Stimulated activated CD4-positive, alpha-beta T cell treated with anti-CD3 and anti-CD28 coated beads, TNF-alpha, amount 100 ng/mL, for 48 hours (primary cell): ENCODE measurements at regions not wholly inside any gene's neighbourhood (a gene's known extent, or its start where the extent isn't known, plus 50 kb on each side); places are given as distances from the start of the nearest gene placed in this dataset.

Source experiments
- DNase-seq, 3 donors: peaks; one replicate each; pipeline ENCODE4 v3.0.0-alpha.2; 2020; ENCODE audit warnings: low read depth in 3 of 3

GRCh38 chr16:86040496-86040895, 141.5 kb downstream of the IRF8 start:
- DNase-seq: no peak

GRCh38 chr16:86041215-86041614, 142.3 kb downstream of the IRF8 start:
- DNase-seq: no peak

- DNase-seq: no peak
These were observed 142.8 kb downstream of the IRF8 start for GRCh38 chr16:86041807-86042206.

- no peak for DNase-seq
These were observed 143.4 kb downstream of the IRF8 start for GRCh38 chr16:86042393-86042792.

- no peak for DNase-seq
These were observed 144.2 kb downstream of the IRF8 start for GRCh38 chr16:86042996-86043725.

- DNase-seq: peak in 2 of 3 donors; percentile 27 to 48
These were observed 145.3 kb downstream of the IRF8 start for GRCh38 chr16:86044241-86044671.

- DNase-seq: peak in 1 of 3 donors; percentile 13
These were observed 146.1 kb downstream of the IRF8 start for GRCh38 chr16:86044881-86045590.

- no peak for DNase-seq
These were observed 146.6 kb downstream of the IRF8 start for GRCh38 chr16:86045591-86045971.

- no peak for DNase-seq
These were observed 147.1 kb downstream of the IRF8 start for GRCh38 chr16:86046026-86046425.

- no peak for DNase-seq
These were observed 147.8 kb downstream of the IRF8 start for GRCh38 chr16:86046667-86047270.

GRCh38 chr16:86048221-86048620, 149.3 kb downstream of the IRF8 start:
- DNase-seq: no peak

GRCh38 chr16:86048882-86049585, 150.1 kb downstream of the IRF8 start:
- DNase-seq: no peak

- no peak for DNase-seq
These were observed 150.7 kb downstream of the IRF8 start for GRCh38 chr16:86049641-86050040.

GRCh38 chr16:86050111-86050510, 151.1 kb downstream of the IRF8 start:
- no peak for DNase-seq

GRCh38 chr16:86050591-86051367, 151.8 kb downstream of the IRF8 start:
- DNase-seq: no peak

GRCh38 chr16:86051368-86052114, 152.6 kb downstream of the IRF8 start:
- DNase-seq: no peak

GRCh38 chr16:86052115-86052670, 153.2 kb downstream of the IRF8 start:
- no peak for DNase-seq

GRCh38 chr16:86052926-86053325, 154.0 kb downstream of the IRF8 start:
- DNase-seq: no peak

- no peak for DNase-seq
These were observed 160.6 kb downstream of the IRF8 start for GRCh38 chr16:86059253-86060171.
